ENCODE measurements at regions not wholly inside any gene's neighbourhood (a gene's known extent, or its start where the extent isn't known, plus 50 kb on each side); places are given as distances from the start of the nearest gene placed in this dataset.
"Not testable (repeated sequence)": the region's sequence is repeated elsewhere in the genome, so short reads cannot be mapped to it uniquely, and the experiment has no call there.

DNA sequence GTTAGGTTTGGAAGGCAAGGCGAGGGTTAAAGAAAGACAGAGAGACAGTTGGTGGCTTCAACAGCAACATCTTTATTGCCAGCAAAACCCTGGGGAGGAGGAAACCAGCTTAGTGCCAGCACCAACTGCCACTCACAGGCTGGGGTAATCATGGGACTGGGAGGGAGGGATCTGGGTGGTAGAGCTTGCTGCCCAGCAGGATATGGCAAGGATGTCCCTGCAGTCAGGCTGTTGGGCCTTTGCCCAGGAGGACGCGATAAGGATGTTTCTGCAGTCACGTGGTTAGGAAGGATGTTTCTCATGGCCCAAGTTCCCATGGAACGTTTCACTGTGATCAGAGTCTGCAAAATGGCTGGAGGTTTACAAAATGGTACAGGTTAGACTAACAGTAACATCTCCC lies 233.5 kb downstream of the POTED start:
- not testable (repeated sequence) for H3K36me3 ChIP-seq (ENCODE audit: control insufficient read depth in 1 of 2, insufficient read depth in 2 of 2, low read length in 2 of 2)
- no CpG with 5 or more reads among the region's 5 CpGs for WGBS (ENCODE audit: extremely low coverage, insufficient coverage, insufficient read length)

DNA sequence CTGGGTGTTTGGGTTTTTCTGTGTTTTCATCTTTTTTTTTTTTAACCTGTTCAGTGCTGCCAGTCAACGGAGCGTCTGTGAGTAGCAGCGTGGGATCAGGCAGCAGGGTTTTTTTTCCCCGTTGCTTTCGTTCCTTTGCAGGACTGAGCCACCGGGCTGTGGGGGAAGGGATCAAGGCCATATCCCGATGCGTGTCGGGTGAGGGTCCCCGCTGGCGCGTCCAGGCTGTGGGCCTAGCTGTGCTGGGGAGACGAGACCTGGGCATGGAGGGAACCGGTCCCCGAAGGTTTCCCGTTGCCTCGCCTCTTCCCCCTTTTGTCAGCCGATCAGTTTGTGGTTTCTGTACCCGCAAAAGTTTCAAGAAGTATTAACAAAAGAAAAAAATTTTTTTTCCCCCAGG lies 218.1 kb downstream of the POTED start:
- H3K79me2 ChIP-seq (ENCODE audit: control insufficient read depth, insufficient read depth, low read length, poor library complexity), result not testable (repeated sequence)

More for the DNA sequence above, 233.5 kb downstream of the POTED start:
- not testable (repeated sequence) for H4K91ac ChIP-seq (ENCODE audit: low read depth, low read length); H2BK120ac ChIP-seq (ENCODE audit: insufficient read depth, low read length, poor library complexity); H2BK5ac ChIP-seq (ENCODE audit: low read depth, low read length, poor library complexity); H4K12ac ChIP-seq (ENCODE audit: low read depth, low read length); H4K8ac ChIP-seq (ENCODE audit: low read depth, low read length); H3K79me2 ChIP-seq (ENCODE audit: control insufficient read depth, insufficient read depth, low read length, poor library complexity); H3K4me1 ChIP-seq (ENCODE audit: control insufficient read depth in 1 of 2, insufficient read depth in 2 of 2, low read length in 2 of 2); H3K27ac ChIP-seq (ENCODE audit: low read depth, low read length); H3K14ac ChIP-seq (ENCODE audit: low read length); H2BK12ac ChIP-seq (ENCODE audit: low read length); H3K79me1 ChIP-seq (ENCODE audit: low read length); H2AK5ac ChIP-seq (ENCODE audit: low read length); H3K18ac ChIP-seq (ENCODE audit: low read length); H3K9ac ChIP-seq (ENCODE audit: low read length); H2AFZ ChIP-seq (ENCODE audit: insufficient read depth, low read length, poor library complexity); H3K4ac ChIP-seq (ENCODE audit: low read depth, low read length); H3K4me2 ChIP-seq (ENCODE audit: low read length); H3K4me3 ChIP-seq (ENCODE audit: low read depth, low read length); H3K23ac ChIP-seq (ENCODE audit: low read length); H3K27me3 ChIP-seq (ENCODE audit: insufficient read depth, low read length); DNase-seq
- H3K9me3 ChIP-seq (ENCODE audit: insufficient read depth, low read depth, low read length), result peaks cover 15% of the 10 kb centered on the region

DNA sequence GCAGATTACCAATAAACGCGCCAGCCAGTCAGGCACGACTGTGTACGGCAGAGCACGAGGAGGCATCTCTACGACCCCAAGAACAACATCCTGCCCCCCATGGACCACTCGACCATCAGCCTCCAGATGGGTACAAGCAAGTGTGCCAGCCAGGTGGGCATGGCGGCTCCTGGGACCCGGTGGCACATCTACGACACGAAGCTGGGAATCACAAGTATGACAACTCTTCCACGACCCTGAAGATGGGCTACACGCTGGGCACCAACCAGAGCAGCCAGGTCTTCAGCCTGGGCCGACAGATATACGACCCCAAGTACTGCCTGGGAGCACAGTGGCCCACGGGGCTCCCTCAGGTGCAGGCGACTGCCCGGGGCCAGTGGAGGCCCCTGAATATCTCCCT lies 217.6 kb downstream of the POTED start:
- no peak overlapping the region for H2AFZ ChIP-seq (ENCODE audit: insufficient read depth, low read length, poor library complexity)
- H3K4ac ChIP-seq (ENCODE audit: low read depth, low read length), result no peak overlapping the region
- no peaks in the 10 kb centered on the region for H3K4me1 ChIP-seq (ENCODE audit: control insufficient read depth in 1 of 2, insufficient read depth in 2 of 2, low read length in 2 of 2)
- no peak overlapping the region for H3K4me3 ChIP-seq (ENCODE audit: low read depth, low read length)
- no peak overlapping the region for H3K27ac ChIP-seq (ENCODE audit: low read depth, low read length)
- no peaks in the 10 kb centered on the region for H3K79me2 ChIP-seq (ENCODE audit: control insufficient read depth, insufficient read depth, low read length, poor library complexity)
- no peak overlapping the region for H4K12ac ChIP-seq (ENCODE audit: low read depth, low read length)
- no peaks in the 10 kb centered on the region for H3K79me1 ChIP-seq (ENCODE audit: low read length)
- DNase-seq, result no peak
- H3K9ac ChIP-seq (ENCODE audit: low read length), result no peak overlapping the region
- no CpG with 5 or more reads among the region's 18 CpGs for WGBS (ENCODE audit: extremely low coverage, insufficient coverage, insufficient read length)
- H3K14ac ChIP-seq (ENCODE audit: low read length), result no peak overlapping the region
- H3K23ac ChIP-seq (ENCODE audit: low read length), result no peak overlapping the region
- H2BK120ac ChIP-seq (ENCODE audit: insufficient read depth, low read length, poor library complexity), result no peak overlapping the region
- no peaks in the 10 kb centered on the region for H3K36me3 ChIP-seq (ENCODE audit: control insufficient read depth in 1 of 2, insufficient read depth in 2 of 2, low read length in 2 of 2)
- H3K9me3 ChIP-seq (ENCODE audit: insufficient read depth, low read depth, low read length), result peaks cover 13% of the 10 kb centered on the region
- no peak overlapping the region for H3K18ac ChIP-seq (ENCODE audit: low read length)
- H4K91ac ChIP-seq (ENCODE audit: low read depth, low read length), result no peak overlapping the region
- no peak overlapping the region for H2BK5ac ChIP-seq (ENCODE audit: low read depth, low read length, poor library complexity)
- no peaks in the 10 kb centered on the region for H3K27me3 ChIP-seq (ENCODE audit: insufficient read depth, low read length)
- no peak overlapping the region for H3K4me2 ChIP-seq (ENCODE audit: low read length)
- no peak overlapping the region for H2AK5ac ChIP-seq (ENCODE audit: low read length)
- H4K8ac ChIP-seq (ENCODE audit: low read depth, low read length), result no peak overlapping the region
- no peak overlapping the region for H2BK12ac ChIP-seq (ENCODE audit: low read length)

More for the DNA sequence above, 218.1 kb downstream of the POTED start:
- H3K27me3 ChIP-seq (ENCODE audit: insufficient read depth, low read length); H4K12ac ChIP-seq (ENCODE audit: low read depth, low read length); H3K18ac ChIP-seq (ENCODE audit: low read length); H3K4me1 ChIP-seq (ENCODE audit: control insufficient read depth in 1 of 2, insufficient read depth in 2 of 2, low read length in 2 of 2); H3K4me2 ChIP-seq (ENCODE audit: low read length); H2BK12ac ChIP-seq (ENCODE audit: low read length); H2AK5ac ChIP-seq (ENCODE audit: low read length); H4K8ac ChIP-seq (ENCODE audit: low read depth, low read length); H3K4ac ChIP-seq (ENCODE audit: low read depth, low read length); H3K4me3 ChIP-seq (ENCODE audit: low read depth, low read length); H3K14ac ChIP-seq (ENCODE audit: low read length); DNase-seq; H3K36me3 ChIP-seq (ENCODE audit: control insufficient read depth in 1 of 2, insufficient read depth in 2 of 2, low read length in 2 of 2); H3K9ac ChIP-seq (ENCODE audit: low read length); H4K91ac ChIP-seq (ENCODE audit: low read depth, low read length); H2BK120ac ChIP-seq (ENCODE audit: insufficient read depth, low read length, poor library complexity); H3K23ac ChIP-seq (ENCODE audit: low read length); H2AFZ ChIP-seq (ENCODE audit: insufficient read depth, low read length, poor library complexity); H3K79me1 ChIP-seq (ENCODE audit: low read length); H3K27ac ChIP-seq (ENCODE audit: low read depth, low read length); H2BK5ac ChIP-seq (ENCODE audit: low read depth, low read length, poor library complexity): not testable (repeated sequence)
- peaks cover 13% of the 10 kb centered on the region for H3K9me3 ChIP-seq (ENCODE audit: insufficient read depth, low read depth, low read length)
- no CpG with 5 or more reads among the region's 19 CpGs for WGBS (ENCODE audit: extremely low coverage, insufficient coverage, insufficient read length)

DNA sequence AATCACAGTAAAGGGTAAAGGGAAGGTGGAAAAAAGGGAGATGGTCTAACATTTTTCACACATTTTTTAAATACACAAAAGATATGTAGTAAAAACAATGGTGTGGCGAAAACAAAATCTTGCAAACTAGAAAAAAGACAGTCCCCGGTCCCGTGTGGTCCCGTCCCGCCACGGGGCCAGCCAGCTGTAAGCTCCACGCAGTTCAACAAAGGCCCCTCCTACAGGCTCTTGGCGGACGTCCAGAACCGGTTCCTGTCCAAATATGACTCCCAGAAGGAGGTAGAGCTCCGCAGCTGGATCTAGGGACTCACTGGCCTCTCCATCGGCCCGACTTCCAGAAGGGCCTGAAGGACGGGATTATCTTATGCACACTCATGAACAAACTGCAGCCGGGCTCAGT lies 216.9 kb downstream of the POTED start:
- WGBS (ENCODE audit: extremely low coverage, insufficient coverage, insufficient read length), result no CpG with 5 or more reads among the region's 15 CpGs
- not testable (repeated sequence) for H3K36me3 ChIP-seq (ENCODE audit: control insufficient read depth in 1 of 2, insufficient read depth in 2 of 2, low read length in 2 of 2); H2BK12ac ChIP-seq (ENCODE audit: low read length); H3K4ac ChIP-seq (ENCODE audit: low read depth, low read length); H4K8ac ChIP-seq (ENCODE audit: low read depth, low read length); H4K12ac ChIP-seq (ENCODE audit: low read depth, low read length); H3K18ac ChIP-seq (ENCODE audit: low read length); H3K9ac ChIP-seq (ENCODE audit: low read length); H3K27me3 ChIP-seq (ENCODE audit: insufficient read depth, low read length); H3K4me3 ChIP-seq (ENCODE audit: low read depth, low read length); H3K27ac ChIP-seq (ENCODE audit: low read depth, low read length); H2AK5ac ChIP-seq (ENCODE audit: low read length); H2AFZ ChIP-seq (ENCODE audit: insufficient read depth, low read length, poor library complexity); H3K79me1 ChIP-seq (ENCODE audit: low read length); H3K14ac ChIP-seq (ENCODE audit: low read length); H3K4me1 ChIP-seq (ENCODE audit: control insufficient read depth in 1 of 2, insufficient read depth in 2 of 2, low read length in 2 of 2); H3K4me2 ChIP-seq (ENCODE audit: low read length); H3K79me2 ChIP-seq (ENCODE audit: control insufficient read depth, insufficient read depth, low read length, poor library complexity); H2BK120ac ChIP-seq (ENCODE audit: insufficient read depth, low read length, poor library complexity); H4K91ac ChIP-seq (ENCODE audit: low read depth, low read length); H2BK5ac ChIP-seq (ENCODE audit: low read depth, low read length, poor library complexity); H3K23ac ChIP-seq (ENCODE audit: low read length); DNase-seq
- peaks cover 13% of the 10 kb centered on the region for H3K9me3 ChIP-seq (ENCODE audit: insufficient read depth, low read depth, low read length)

Measured in trophoblast cell (in vitro differentiated cells and primary cell).